ENCODE measurements at regions not wholly inside any gene's neighbourhood (a gene's known extent, or its start where the extent isn't known, plus 50 kb on each side); places are given as distances from the start of the nearest gene placed in this dataset.

- Mint-ChIP-seq H3K4me1 (ENCODE audit: low read depth, unreplicated experiment) (no peaks in the 10 kb centered on the region), H3K27ac (ENCODE audit: unreplicated experiment) (no peak overlapping the region), H3K36me3 (ENCODE audit: insufficient read depth, unreplicated experiment) (no peaks in the 10 kb centered on the region), H3K4me3 (ENCODE audit: low read depth, unreplicated experiment) (no peak overlapping the region), H3K27me3 (ENCODE audit: unreplicated experiment) (peaks cover 90% of the 10 kb centered on the region), H3K9me3 (ENCODE audit: low read depth, unreplicated experiment) (no peaks in the 10 kb centered on the region)
- intact Hi-C loops (cut with micrococcal nuclease; ENCODE audit: unreplicated experiment): no loop called here
- no peak for DNase-seq
- CTCF ChIA-PET: no interaction called here
- TF ChIP-seq CTCF (IDR thresholded peaks at IDR 0.05; ENCODE audit: unreplicated experiment): no peak
- no TSS peak for BruUV-seq (replicated peaks)
Observed at GRCh38 chr22:26095256-26095956, 73.9 kb upstream of the SEZ6L start.

GRCh38 chr22:26097411-26097810 lies 71.9 kb upstream of the SEZ6L start:
- H3K4me1 Mint-ChIP-seq (ENCODE audit: low read depth, unreplicated experiment): no peaks in the 10 kb centered on the region
- intact Hi-C loops (cut with micrococcal nuclease; ENCODE audit: unreplicated experiment): no loop called here
- no peak overlapping the region for H3K4me3 Mint-ChIP-seq (ENCODE audit: low read depth, unreplicated experiment)
- BruUV-seq (replicated peaks): no TSS peak
- no peak overlapping the region for H3K27ac Mint-ChIP-seq (ENCODE audit: unreplicated experiment)
- no peaks in the 10 kb centered on the region for H3K9me3 Mint-ChIP-seq (ENCODE audit: low read depth, unreplicated experiment)
- H3K27me3 Mint-ChIP-seq (ENCODE audit: unreplicated experiment): peaks cover 90% of the 10 kb centered on the region
- CTCF ChIA-PET: no interaction called here
- no peak for TF ChIP-seq CTCF (IDR thresholded peaks at IDR 0.05; ENCODE audit: unreplicated experiment)
- no peak for DNase-seq
- no peaks in the 10 kb centered on the region for H3K36me3 Mint-ChIP-seq (ENCODE audit: insufficient read depth, unreplicated experiment)

GRCh38 chr22:26097840-26098239 lies 71.4 kb upstream of the SEZ6L start:
- no peaks in the 10 kb centered on the region for H3K4me1 Mint-ChIP-seq (ENCODE audit: low read depth, unreplicated experiment)
- CTCF ChIA-PET: no interaction called here
- intact Hi-C loops (cut with micrococcal nuclease; ENCODE audit: unreplicated experiment): no loop called here

GRCh38 chr22:26103023-26103422 lies 66.2 kb upstream of the SEZ6L start:
- TF ChIP-seq CTCF (IDR thresholded peaks at IDR 0.05; ENCODE audit: unreplicated experiment): no peak
- no peaks in the 10 kb centered on the region for H3K4me1 Mint-ChIP-seq (ENCODE audit: low read depth, unreplicated experiment)
- H3K27me3 Mint-ChIP-seq (ENCODE audit: unreplicated experiment): peaks cover 77% of the 10 kb centered on the region
- H3K27ac Mint-ChIP-seq (ENCODE audit: unreplicated experiment): no peak overlapping the region
- intact Hi-C loops (cut with micrococcal nuclease; ENCODE audit: unreplicated experiment): no loop called here
- H3K4me3 Mint-ChIP-seq (ENCODE audit: low read depth, unreplicated experiment): no peak overlapping the region
- H3K36me3 Mint-ChIP-seq (ENCODE audit: insufficient read depth, unreplicated experiment): no peaks in the 10 kb centered on the region
- BruUV-seq (replicated peaks): no TSS peak
- no peak for DNase-seq
- CTCF ChIA-PET: no interaction called here
- no peaks in the 10 kb centered on the region for H3K9me3 Mint-ChIP-seq (ENCODE audit: low read depth, unreplicated experiment)

More at GRCh38 chr22:26097840-26098239, 71.4 kb upstream of the SEZ6L start:
- Mint-ChIP-seq H3K27ac (ENCODE audit: unreplicated experiment) (no peak overlapping the region), H3K9me3 (ENCODE audit: low read depth, unreplicated experiment) (no peaks in the 10 kb centered on the region), H3K27me3 (ENCODE audit: unreplicated experiment) (peaks cover 90% of the 10 kb centered on the region), H3K36me3 (ENCODE audit: insufficient read depth, unreplicated experiment) (no peaks in the 10 kb centered on the region), H3K4me3 (ENCODE audit: low read depth, unreplicated experiment) (no peak overlapping the region)
- TF ChIP-seq CTCF (IDR thresholded peaks at IDR 0.05; ENCODE audit: unreplicated experiment): no peak
- no TSS peak for BruUV-seq (replicated peaks)
- DNase-seq: no peak

Data from Calu3 (cell line).